ENCODE measurements at regions not wholly inside any gene's neighbourhood (a gene's known extent, or its start where the extent isn't known, plus 50 kb on each side); places are given as distances from the start of the nearest gene placed in this dataset.

DNA sequence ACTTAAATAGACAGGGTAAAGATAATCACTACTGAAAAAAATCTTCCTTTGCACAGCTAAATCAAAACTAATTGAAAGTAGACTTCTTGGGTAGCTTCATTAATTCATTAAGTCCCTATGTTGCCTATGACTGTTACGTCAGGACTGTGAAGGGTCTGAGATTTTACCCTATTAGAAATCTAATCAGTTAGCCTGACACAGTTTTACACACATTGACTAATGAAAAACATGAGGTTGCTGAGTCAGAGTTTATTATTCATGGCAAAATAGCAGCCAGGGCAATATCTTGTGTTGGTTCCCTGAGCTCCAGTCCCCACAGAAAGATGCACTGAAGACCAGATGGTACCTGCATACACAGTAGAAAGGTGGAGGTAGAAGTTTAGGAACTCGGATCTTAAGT lies 262.5 kb upstream of the ZP4 start:
- ChIA-PET POLR2A (no interaction called here), CTCF (no interaction called here)
- Histone ChIP-seq H3K36me3 (ENCODE audit: control insufficient read depth in 2 of 2, extremely low read depth in 1 of 2, insufficient read depth in 2 of 2, low read length in 2 of 2) (no peaks in the 10 kb centered on the region), H3K4me2 (ENCODE audit: insufficient read depth, low read length) (no peak overlapping the region), H2AFZ (ENCODE audit: low read depth, low read length) (no peak overlapping the region), H3K27me3 (ENCODE audit: control insufficient read depth in 2 of 2, insufficient read depth in 2 of 2, low read length in 2 of 2) (no peaks in the 10 kb centered on the region), H3K9ac (replicated peaks; ENCODE audit: extremely low read depth, insufficient read depth, low read length) (no peak overlapping the region), H3K4me3 (replicated peaks in 1 of 3; ENCODE audit: insufficient read depth in 1 of 3, low read depth in 1 of 3, low read length in 3 of 3) (no peak overlapping the region), H3K9me3 (replicated peaks; ENCODE audit: control insufficient read depth, insufficient read depth, low read length) (peaks cover 5% of the 10 kb centered on the region), H3K9me1 (replicated peaks; ENCODE audit: control insufficient read depth, extremely low read depth, insufficient read depth, low read length) (no peaks in the 10 kb centered on the region), H3K79me2 (ENCODE audit: control insufficient read depth, insufficient read depth, low read length) (no peaks in the 10 kb centered on the region), H3K4me1 (ENCODE audit: control insufficient read depth, extremely low read depth, insufficient read depth, low read length) (no peaks in the 10 kb centered on the region), H3K27ac (ENCODE audit: insufficient read depth, low read depth, low read length) (no peak overlapping the region), H4K20me1 (replicated peaks; ENCODE audit: control insufficient read depth, extremely low read depth, insufficient read depth, low read length) (no peaks in the 10 kb centered on the region)
- dilution Hi-C loops (cut with MboI; ENCODE audit: extremely low pct_ligation_motif_present, low sequenced_read_pairs) (no loop called here), intact Hi-C loops (cut with micrococcal nuclease) (no loop called here)
- FAIRE-seq (no peak), DNase-seq (ENCODE audit: low read depth, low spot score) (no peak)
- BruUV-seq (replicated peaks), result no TSS peak
- no peak for TF ChIP-seq JUN (IDR thresholded peaks at IDR 0.05; ENCODE audit: borderline replicate concordance, insufficient read depth, insufficient read length, low read depth)
- no peak for TF ChIP-seq POLR2A (IDR thresholded peaks at IDR 0.05; ENCODE audit: low read depth, low read length)
- TF ChIP-seq, protein P1, sequence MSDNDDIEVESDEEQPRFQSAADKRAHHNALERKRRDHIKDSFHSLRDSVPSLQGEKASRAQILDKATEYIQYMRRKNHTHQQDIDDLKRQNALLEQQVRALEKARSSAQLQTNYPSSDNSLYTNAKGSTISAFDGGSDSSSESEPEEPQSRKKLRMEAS (IDR thresholded peaks at IDR 0.05; ENCODE audit: insufficient read depth, insufficient read length), result no peak
- TF ChIP-seq, protein P2, sequence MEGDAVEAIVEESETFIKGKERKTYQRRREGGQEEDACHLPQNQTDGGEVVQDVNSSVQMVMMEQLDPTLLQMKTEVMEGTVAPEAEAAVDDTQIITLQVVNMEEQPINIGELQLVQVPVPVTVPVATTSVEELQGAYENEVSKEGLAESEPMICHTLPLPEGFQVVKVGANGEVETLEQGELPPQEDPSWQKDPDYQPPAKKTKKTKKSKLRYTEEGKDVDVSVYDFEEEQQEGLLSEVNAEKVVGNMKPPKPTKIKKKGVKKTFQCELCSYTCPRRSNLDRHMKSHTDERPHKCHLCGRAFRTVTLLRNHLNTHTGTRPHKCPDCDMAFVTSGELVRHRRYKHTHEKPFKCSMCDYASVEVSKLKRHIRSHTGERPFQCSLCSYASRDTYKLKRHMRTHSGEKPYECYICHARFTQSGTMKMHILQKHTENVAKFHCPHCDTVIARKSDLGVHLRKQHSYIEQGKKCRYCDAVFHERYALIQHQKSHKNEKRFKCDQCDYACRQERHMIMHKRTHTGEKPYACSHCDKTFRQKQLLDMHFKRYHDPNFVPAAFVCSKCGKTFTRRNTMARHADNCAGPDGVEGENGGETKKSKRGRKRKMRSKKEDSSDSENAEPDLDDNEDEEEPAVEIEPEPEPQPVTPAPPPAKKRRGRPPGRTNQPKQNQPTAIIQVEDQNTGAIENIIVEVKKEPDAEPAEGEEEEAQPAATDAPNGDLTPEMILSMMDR (IDR thresholded peaks at IDR 0.05; ENCODE audit: extremely low read depth in 1 of 2, insufficient read depth in 1 of 2, low read depth in 1 of 2, low read length in 2 of 2), result no peak
- TF ChIP-seq POLR2AphosphoS5 (IDR thresholded peaks at IDR 0.05; ENCODE audit: insufficient read depth, low read depth, low read length), result no peak
- TF ChIP-seq GATA2 (IDR thresholded peaks at IDR 0.05; ENCODE audit: insufficient read depth, insufficient read length, low read depth, low read length), result no peak
- no peak for TF ChIP-seq EZH2 (IDR thresholded peaks at IDR 0.05; ENCODE audit: borderline replicate concordance, low read depth, low read length, severe bottlenecking)
- TF ChIP-seq MYC (IDR thresholded peaks at IDR 0.05; ENCODE audit: low read depth, low read length), result no peak

Data from endothelial cell of umbilical vein (primary cell).